GM13977 (cell line): ENCODE measurements at regions not wholly inside any gene's neighbourhood (a gene's known extent, or its start where the extent isn't known, plus 50 kb on each side); places are given as distances from the start of the nearest gene placed in this dataset.

Source experiments
- DNase-seq: peaks from one replicate; pipeline ENCODE4 v3.0.0; 2012; ENCODE audit warnings: low spot score
- in situ Hi-C: fragments of 300-500 bp; cut with MboI; formaldehyde crosslinking; loops from one replicate; pipeline ENCODE4 v1.12.0; 2022; ENCODE audit warnings: low sequenced_read_pairs, low pct_unique_long_range_greater_than_20kb, mixed read lengths, inconsistent platforms; ENCODE audit not compliant: unreplicated experiment
- TF ChIP-seq, protein P1 (sequence below): IDR thresholded peaks from 2 replicates; pipeline ENCODE4 v1.5.1; 2012; ENCODE audit warnings: mild to moderate bottlenecking, control low read depth; ENCODE audit not compliant: insufficient read depth; ENCODE audit errors: extremely low read depth, missing control alignments

DNA sequence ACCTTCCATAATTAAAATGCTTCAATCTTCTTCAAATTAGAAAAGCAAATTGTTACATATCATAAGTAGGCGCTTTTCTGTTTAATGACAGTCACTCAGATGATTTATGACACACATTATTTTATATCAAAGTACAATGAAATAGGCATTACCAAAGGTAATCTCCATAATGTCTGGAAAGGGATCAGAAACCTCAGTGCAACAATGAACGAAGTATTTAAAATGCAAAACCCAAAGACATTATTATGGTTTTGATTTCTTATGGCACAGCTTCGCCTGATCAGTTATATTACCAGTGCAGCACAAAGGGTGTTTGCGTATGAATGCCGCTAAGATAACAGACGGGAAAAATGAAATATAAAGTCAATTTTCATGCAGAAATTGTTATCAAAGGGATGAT lies 162.2 kb upstream of the MEIS1 start:
- in situ Hi-C loops = no loop called here
- TF ChIP-seq, protein P1, sequence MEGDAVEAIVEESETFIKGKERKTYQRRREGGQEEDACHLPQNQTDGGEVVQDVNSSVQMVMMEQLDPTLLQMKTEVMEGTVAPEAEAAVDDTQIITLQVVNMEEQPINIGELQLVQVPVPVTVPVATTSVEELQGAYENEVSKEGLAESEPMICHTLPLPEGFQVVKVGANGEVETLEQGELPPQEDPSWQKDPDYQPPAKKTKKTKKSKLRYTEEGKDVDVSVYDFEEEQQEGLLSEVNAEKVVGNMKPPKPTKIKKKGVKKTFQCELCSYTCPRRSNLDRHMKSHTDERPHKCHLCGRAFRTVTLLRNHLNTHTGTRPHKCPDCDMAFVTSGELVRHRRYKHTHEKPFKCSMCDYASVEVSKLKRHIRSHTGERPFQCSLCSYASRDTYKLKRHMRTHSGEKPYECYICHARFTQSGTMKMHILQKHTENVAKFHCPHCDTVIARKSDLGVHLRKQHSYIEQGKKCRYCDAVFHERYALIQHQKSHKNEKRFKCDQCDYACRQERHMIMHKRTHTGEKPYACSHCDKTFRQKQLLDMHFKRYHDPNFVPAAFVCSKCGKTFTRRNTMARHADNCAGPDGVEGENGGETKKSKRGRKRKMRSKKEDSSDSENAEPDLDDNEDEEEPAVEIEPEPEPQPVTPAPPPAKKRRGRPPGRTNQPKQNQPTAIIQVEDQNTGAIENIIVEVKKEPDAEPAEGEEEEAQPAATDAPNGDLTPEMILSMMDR = no peak
- no peak for DNase-seq

DNA sequence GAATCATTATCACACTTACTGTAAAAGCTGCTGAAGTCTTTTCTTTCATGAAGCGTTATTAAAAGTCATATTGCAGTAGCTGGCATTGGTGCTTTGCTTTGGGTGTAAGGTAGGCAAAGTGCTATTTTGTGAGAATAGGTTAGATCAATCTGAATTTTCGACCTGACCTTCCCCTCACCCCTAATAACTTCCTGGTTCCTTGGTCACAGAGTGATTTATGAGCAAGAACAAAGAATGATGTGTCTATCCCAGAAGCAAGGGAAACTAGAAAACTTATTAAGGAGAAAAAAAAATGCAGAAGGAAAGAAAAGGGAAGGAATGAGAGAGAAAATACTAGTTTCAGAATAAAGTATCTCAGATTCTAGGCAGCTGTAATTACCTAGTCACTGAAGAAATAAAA lies 163.1 kb upstream of the MEIS1 start:
- DNase-seq = no peak
- in situ Hi-C loops = no loop called here
- TF ChIP-seq, protein P1 = no peak

DNA sequence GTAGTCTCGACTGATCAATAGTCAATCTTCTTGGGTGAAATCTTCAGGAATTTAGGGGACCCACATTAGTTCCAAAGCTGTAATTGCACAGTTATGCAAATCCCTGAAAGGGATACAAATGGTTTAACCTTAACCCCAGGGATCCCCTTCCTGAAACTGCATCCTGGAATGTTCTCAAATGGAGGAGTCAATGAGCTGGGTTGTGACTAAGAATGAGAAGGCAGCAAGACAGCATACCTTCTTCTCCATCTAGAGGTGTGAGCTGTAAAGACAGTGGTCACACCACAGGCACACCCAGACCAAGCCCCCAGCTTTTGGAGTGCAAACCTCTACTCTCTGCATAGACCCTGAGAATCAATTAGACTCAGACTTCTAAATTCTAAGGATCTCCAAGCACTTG lies 164.7 kb upstream of the MEIS1 start:
- TF ChIP-seq, protein P1 = no peak
- DNase-seq = no peak
- in situ Hi-C loops = no loop called here

DNA sequence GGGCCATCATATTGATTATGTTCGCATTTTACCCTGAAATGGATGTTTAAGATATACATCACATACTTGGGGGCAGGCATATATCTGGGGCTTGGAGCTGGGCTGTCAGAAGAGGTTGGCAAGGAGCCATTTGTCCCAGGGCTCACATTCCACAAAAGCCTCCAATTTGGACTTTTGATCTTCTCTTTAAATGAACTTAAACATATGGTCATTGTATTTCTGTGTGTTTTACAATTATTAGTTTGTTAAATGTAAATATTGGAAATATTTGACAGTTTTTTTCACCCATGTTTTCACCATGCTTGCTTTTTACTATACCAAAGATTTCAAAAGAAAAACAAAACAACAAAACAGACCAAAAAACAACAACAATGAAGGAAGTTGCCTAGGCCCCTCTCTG lies 165.8 kb upstream of the MEIS1 start:
- TF ChIP-seq, protein P1 = no peak
- in situ Hi-C loops = no loop called here
- no peak for DNase-seq

DNA sequence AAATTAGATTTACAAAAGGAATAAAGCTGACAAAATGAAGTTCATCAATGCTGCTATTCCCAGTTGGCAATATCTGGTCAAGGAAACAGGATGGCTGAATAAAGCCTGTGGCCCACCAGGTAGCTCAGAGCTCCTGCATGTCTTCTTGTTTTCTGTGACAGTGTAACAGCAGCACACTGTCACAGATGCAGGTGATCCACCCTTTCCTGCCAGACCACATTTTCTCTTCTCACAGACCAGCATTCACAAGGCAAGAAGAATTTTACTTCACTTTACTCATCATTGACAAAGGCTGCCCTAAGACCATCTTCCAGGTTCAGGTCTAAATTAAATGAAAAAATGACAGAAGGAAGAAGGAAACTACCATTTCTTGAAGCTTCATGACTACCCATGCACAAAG lies 166.2 kb upstream of the MEIS1 start:
- no peak for DNase-seq
- in situ Hi-C loops = no loop called here
- TF ChIP-seq, protein P1 = no peak

DNA sequence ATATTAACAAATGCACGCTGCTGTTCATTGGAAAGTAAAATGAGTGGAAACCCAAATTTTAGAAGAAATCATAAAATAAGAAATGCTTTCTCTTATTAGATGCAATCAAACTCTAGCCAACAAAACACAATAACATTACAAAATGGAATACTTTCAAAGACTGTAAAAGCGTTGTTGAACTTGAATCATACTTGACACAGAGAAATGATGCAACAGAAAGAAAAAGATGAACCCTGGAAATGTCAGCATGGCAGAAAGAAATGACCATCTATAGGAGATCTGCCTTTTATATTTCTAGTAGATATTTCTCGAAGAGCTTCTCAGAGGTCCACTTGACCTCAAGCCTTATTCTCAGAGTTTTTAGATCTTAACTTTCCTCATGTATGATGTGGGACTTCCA lies 170.6 kb upstream of the MEIS1 start:
- in situ Hi-C loops = no loop called here

More for the DNA sequence above, 170.6 kb upstream of the MEIS1 start:
- no peak for DNase-seq
- TF ChIP-seq, protein P1 = no peak
